GM19025 (cell line): ENCODE measurements at regions not wholly inside any gene's neighbourhood (a gene's known extent, or its start where the extent isn't known, plus 50 kb on each side); places are given as distances from the start of the nearest gene placed in this dataset.

Experiments used
- ATAC-seq: cut with Tn5 transposase; IDR thresholded peaks from one replicate; pipeline ENCODE4 v1.9.1; 2021; ENCODE audit warnings: mild to moderate bottlenecking, low read depth, moderate library complexity; ENCODE audit not compliant: unreplicated experiment

DNA sequence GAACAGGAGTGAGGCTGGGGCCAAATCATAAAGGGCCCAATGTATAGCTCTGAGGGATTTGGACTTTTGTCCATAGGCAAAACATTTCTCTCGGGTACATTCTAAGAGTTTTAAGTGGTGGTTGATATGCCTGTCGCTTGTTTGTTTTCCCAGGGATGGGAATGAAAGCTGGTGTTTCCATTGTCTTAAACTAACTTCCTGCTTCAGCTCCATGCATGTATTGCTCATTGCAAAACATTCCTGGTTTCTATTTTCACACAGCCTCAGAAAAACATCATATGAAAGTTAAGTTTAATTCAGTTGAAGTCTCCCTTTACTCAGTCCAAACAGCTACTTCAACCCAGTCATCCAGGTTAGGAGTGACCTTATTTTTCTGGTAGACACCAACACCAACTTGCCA is 235.0 kb downstream of the ACTL7B start:
- ATAC-seq = no peak

DNA sequence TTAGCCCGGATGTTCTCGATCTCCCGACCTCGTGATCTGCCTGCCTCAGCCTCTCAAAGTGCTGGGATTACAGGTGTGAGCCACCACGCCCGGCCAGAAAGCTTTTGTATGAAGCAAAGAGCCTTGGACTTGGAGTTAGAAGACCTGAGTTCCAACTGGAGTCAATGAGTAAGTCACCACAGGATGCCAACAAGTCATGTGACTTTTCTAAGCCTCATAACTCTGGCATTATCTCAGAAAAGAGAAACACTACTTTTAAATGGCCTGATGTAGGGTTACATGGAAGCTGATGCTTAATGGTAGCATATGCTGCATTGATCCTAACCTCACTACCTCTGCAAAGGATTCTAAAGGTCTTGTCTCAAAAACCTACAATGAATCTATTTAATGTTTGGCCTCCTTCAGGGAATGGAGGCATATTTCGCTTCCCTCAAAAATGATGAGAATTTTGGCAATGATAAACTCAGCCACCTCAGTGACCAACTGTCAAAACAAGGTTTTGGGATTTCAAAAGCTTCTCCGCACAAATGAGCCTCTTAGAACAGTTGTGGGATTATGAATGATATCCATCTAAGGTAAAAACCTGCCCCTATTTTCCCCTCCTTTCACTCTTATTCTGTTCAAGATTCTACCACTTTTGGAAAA is 236.8 kb downstream of the ACTL7B start:
- no peak for ATAC-seq

DNA sequence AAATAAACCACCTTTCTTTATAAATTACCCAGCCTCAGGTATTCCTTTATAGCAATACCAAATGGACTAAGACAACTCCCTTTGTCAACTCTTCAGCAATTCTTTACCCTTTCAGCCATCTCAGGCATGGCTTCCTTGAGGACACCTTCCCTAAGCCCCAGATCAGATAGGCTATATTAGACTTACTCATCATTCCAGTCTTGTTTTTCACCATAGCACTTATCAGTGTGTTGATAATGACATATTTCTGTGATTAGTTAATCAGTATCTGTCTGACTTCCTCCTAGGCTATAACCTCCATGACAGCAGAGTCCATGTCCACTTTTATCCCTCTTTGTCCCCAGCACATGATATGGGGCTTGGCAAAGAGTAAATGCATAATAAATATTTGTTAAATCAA is 238.1 kb downstream of the ACTL7B start:
- ATAC-seq = no peak

DNA sequence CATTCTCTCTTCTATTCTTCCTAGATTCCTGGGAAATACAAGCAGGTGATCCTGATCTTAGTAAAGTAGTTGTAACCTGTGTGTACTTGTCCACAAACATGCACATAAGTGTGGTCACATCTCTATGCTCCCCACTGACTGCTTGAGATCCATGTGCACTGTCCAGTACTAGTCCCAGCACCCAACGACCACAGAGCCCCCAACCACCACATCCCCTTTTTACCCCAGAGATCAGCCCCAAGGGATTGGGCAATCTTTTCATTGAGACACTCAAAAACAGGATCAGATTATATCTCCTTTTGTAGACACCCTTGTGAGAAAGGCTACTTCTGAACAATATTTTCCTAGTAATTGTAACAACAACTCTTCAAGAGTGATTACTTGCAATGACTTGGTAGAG is 240.6 kb downstream of the ACTL7B start:
- no peak for ATAC-seq

DNA sequence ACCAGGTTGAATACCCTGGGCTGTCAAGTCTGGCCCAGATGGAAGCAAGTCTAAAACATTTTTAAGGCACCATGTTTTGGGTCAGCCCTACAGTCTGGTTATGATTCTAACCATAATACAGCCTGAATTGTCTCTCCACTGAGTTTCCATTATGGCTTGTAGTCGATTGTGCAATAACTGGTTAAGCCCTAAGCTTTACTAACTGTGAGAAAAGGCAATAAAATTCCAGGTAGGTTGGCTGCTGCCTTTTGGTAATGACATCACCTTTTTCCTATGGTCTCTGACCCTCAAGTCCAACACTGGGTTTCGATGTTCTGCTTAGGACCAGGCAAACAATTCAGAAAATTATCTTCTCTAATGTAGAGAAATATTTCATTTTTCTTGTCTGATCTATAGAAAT is 243.3 kb downstream of the ACTL7B start:
- no peak for ATAC-seq

DNA sequence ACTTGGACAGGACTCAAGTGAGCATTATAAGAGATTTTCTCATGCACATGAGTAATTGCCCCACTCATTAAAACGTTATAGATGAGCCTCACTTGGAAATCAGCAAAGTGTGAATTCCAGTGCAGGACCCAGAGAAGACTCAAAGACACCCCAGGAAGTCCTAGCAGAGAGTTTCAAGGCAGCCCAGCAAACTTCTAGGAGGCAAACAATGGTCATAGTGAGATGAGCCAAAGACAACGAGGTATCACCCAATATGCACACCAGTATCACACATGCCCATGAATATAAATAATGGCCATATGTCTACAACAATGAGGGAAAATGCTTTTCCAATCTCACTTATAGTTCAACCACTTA is 245.9 kb downstream of the ACTL7B start:
- no peak for ATAC-seq

DNA sequence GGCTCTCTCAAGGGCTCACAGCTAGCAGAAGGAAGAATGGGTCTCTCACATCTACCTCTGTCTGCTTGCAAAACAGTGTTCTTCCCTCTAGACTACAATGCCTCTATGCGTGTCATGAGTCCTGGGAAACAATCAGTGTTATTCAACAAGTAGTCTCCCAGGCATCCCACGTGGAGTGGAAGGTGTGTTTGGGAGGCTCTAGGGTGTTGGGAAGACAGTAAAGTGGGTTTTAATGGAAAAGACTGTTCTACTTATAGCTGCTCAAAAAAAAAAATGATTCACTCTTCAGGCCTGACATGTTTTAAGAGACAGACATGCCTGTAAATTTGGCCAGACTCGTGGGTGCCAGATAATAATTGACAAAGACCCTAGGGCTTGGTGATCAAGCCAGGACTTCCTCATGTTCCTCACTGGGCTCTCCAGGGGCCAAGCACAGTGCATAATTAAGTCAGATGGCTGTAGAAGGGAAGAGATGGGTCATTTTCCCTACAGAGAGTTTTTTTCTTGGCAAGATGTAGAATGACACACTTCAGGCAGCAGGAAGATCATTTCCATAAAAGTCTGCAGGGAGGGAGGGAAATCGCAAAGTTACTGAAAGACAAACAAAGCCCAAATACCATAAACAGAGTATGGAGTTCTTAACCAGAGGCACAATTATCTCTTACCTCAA is 246.4 kb downstream of the ACTL7B start:
- no peak for ATAC-seq

DNA sequence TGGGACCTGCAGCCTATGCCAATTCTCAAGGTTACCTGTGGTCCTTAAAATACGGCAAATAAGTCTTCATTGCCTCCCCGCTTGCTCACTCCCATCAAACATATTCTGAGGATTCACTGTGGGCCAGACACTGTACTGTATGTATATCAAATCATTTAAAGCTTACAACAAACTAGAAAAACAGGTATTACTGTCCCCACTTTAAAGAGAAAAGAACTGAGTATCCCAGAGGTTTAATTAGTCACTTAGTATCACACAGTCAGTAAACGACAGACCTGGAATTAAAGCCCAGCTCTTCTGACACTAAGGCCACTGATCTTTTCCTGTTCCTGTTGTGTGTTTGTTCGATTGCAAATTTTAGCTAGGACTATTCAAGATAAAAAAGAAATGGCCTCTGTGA is 248.2 kb downstream of the ACTL7B start:
- ATAC-seq = no peak

DNA sequence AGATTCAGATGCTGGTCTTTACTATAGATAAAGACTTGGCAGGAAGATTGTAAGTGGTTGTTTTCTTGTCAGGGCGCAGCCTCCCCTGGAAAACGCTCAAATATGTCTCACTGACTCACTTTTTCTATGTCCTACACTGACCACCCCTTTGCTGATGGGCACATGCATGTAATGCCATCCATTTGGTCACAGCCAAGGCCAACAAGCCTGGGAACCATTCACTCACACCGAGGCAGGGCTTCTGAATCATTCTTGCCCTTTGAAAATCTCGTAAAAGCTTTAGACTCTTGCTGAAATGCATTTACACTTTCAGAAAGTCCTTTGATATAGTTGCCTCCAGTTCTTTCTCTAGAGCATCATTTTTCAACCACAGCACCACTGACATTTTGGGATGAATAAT is 249.4 kb downstream of the ACTL7B start:
- no peak for ATAC-seq

DNA sequence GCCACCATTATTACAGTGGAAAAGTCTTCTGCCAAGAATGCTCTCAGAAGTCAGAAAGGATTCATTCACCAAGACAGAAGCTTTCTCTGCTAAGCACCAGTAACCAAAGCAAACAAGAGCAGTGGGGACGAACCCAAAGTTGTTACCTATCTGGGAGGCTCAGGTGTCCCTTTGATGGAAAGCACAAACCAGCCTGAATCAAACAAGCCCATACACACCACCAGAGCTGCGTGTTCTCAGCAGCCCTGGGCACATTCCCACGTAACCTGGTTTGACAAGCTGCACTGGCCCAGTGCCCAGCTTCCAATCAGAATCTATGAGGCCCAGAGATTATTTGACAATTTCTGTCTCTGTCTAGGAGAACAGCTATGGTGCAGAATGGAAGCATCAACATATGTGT is 252.6 kb downstream of the ACTL7B start:
- ATAC-seq = no peak

DNA sequence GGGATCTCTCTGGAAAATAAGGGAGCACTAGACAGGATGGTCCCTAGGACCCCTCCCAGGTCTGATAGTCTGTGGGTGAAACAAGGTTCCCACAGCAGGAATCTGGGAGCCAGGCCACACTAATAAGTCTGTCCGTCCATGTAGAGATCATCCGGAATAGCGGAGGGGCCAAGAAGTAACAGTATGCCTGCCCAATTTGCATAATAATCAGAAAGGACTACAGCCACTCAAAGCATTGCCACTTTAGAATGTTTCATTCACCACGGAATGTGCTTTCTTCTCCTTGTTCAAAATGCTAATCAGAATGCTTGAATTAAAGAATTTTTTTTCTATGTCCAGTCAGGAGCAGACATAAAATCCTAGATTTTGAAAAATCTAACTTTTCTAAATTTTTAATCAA is 254.9 kb downstream of the ACTL7B start:
- ATAC-seq = no peak

DNA sequence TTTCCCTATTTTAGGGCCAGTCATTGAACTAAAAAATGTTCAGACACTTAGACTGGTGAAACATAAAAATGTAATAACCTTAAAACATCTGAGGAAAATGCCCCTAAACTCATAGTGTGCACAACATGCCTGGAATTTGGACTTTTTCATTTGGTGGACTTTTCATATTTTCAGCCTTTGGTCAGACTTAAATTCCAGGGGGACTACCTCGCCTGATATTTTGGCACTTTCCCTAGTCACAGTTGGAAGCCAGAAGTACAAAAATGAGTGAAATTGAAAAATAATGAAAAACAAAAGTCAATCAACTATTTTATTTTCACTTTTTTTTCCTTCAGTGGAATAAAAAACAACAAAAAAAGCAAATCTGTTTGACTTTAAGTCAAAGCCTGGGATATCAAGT is 256.2 kb downstream of the ACTL7B start:
- no peak for ATAC-seq

DNA sequence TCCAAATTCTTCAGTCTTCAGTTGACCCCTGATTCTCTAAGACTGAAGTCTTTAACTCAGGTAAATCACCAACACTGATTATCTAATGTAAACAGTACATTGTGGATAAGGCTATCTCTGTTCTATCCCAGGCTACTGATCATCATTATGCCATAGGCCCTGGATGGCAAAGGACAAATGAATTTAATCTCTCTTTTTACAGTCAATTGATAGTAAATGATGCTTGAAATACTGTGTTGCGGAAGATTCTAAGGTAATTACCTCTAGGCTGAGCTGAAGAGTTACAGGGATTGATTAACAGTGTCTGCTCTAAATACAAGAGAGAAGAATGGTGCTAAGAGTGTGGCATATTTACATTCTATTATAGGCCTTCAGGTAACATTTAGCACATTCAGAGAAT is 264.7 kb downstream of the ACTL7B start:
- ATAC-seq = no peak

DNA sequence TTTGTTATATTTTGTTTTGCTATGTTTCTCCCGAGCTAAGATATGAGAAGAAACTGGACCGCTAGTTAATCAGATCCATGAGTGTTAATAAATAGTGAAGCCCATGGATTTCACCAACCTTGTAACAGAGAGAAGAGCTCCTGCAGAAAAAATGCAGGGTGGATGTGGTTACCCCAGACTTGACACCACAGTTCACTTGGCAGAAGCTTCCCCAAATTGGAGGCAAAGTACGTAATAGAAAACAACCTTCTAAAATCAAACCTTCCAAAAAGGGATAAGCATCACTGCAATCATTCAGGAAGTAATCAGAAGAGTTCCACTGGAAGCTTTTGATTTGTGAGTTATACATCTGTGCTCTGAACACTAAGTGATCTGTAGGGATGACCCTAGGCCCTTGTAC is 267.5 kb downstream of the ACTL7B start:
- ATAC-seq = no peak

DNA sequence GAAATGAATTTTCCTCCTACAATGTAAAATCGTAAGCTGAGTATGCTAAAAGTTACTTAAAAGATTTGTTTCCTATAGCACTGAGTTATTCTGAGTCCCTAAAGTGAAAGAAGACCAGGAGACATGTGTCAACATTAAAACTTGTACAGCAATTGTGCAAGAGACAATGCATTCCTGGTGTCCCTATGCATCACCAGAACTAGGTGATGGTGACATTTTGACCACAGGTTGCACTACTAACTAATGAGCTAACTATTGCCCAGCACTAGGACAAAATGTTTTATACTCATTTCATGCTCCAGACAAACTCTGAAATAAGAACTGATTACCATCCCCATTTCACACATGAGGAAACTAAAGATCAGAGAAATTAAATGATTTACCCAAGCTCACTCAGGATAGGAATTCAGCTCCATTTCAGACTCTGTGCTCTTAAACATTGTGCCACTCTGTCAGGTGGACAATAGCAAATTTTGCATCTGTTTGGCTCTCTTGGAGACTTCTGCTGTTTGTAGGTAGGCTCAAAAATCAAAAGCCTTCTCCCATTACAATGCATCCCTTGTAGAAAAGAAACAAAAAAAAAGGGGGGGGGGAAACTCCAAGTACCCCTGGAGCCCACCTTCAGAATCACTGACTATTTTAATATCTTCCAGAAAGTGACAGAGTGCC is 269.2 kb downstream of the ACTL7B start:
- no peak for ATAC-seq

DNA sequence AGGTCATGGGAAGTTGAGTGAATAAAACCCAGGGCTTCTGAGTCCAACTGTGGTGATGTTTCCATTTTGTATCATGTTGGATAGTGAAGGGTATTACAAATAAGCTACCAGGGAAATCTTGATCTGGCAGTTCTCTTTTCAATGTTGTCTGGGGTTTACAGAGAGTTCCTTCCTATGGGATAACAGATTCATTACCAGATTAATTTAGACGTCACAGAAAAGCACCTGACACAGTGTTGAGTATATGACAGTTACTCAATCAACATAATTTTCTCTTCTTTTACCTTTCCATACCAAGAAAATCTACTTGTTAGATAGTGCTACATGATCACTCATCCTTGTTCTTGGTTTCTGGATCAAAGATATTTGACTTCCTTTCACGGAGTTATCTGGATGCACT is 270.9 kb downstream of the ACTL7B start:
- ATAC-seq = no peak

DNA sequence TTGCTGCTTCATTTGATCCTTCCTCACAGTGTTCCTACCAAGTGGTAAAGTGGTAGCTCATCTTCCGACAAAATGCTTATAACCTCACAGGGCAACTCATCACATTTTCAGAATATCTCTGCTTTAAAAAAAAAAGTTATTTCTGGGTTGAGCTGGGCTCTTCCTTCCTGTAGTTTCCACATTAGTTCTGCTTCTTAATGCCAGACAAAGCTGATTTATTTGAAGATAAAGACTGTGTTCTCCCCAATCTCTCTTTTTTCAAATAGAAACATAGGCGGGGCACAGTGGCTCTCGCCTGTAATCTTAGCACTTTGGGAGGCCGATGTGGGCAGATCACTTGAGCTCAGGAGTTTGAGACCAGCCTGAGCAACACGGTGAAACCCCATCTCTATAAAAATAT is 273.1 kb downstream of the ACTL7B start:
- no peak for ATAC-seq

DNA sequence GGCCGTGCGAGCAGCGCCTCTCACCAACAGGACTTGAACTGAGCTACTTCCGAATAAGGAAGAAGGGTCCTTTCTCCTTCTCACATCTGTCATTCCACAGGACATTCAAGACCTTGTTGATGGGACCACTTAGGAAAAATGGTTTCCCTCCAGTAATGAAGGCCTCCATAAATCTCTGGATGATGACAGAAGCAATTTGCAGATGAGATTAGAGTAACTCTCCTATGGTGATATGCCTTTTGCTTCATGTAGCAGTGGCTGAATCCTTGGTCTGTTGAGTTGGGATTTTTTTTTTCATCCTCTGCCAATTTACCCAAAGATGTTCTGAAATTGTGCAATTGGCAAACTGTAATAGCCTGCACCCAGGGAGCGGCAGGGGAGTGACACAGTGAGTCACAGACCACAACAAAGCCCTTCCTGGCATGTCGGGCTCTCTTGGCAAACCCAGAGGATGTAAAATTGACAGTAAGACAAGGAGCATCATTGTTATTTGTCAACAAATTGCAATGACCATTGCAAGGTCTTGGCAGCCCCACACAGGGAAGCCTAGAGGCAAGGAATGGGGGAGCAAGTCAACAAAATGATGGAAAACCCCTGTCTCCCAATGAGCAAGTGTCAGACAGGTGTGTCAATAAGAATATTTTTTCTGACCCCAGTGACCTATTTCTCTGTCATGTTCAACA is 275.9 kb downstream of the ACTL7B start:
- ATAC-seq = no peak

DNA sequence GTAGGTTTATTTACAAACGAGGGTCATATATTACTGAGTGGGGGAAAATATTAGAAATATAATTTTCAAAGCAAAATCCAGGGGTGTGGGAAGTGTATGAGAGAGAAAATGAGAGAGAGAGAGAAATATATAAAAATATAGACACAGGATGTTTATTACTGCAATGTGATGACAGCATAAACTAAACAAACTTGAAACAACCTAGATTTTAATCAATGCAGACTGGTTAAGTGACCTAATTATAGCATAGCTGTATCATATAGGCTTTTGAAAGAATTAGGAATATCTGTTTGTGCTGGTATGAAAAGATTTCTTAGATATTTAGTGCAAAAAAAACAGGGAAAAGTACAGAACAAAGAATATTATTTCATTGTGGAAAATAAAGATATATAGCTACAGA is 280.5 kb downstream of the ACTL7B start:
- no peak for ATAC-seq

DNA sequence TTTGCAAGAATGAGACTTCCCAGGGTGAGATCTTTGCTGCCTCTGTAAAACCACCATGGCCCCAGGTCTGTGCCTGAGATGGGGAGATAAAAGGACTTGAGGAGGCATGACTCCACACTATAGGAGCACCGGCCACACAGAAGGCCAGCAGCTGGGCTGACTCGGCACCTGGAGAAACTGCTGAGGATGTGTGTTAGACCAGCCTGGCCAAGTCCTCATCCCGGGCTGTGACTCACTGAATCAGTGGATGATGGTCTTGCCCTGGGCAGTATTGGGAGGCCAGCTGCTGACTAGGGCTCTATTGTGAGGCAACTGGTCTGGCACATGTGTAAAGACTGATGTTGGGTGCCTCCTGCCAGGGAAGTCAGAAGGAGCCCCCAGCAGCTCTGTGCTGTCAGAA is 286.2 kb downstream of the ACTL7B start:
- ATAC-seq = no peak

DNA sequence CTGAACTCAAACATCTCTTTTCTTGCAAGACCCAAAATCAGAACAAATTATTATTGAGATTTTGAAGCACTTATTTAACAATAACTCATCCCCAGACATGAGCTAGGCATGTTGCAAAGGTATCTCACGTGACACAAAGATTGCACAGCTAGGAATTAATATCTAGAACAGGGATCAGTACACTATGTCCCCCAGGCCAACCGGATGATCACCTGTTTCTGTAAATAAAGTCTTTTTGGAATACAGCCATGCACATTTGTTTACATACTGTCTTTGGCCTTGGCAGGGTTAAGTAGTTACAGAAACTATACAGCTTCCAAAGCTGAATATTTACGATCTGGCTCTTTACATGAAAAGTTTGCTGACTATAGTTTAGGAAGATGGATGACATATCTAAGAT is 287.7 kb downstream of the ACTL7B start:
- no peak for ATAC-seq

DNA sequence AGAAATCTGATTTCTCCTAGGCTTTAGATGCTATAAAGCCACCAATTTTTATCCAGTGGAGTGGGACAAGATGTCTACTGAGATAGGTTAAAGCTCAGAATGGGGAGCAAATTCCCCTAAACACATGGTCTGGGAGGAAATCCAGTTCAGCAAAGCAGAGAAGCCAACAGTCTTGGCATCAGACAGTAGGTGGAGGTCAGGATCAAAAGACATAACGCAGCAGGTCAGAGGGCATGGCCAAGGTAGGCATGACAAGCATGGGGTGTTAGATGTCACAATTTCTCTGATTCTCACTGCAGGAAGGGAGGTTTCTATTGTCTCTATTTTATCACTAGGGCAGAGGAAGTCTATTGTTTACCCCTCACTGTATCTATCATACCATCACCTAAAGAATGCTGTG is 288.2 kb downstream of the ACTL7B start:
- no peak for ATAC-seq
